ENCODE measurements at regions not wholly inside any gene's neighbourhood (a gene's known extent, or its start where the extent isn't known, plus 50 kb on each side); places are given as distances from the start of the nearest gene placed in this dataset.
A peak's percentile ranks its signal among the peaks of the same experiment; 100 is the strongest.

- DNase-seq: no peak
- Histone ChIP-seq H3K4me2 (ENCODE audit: low read depth, low read length) (no peak overlapping the region), H3K23ac (ENCODE audit: low read depth, low read length) (no peak overlapping the region), H3K18ac (ENCODE audit: low read depth, low read length) (no peak overlapping the region), H3K9me3 (ENCODE audit: control insufficient read depth, insufficient read depth, low read length) (no peaks in the 10 kb centered on the region), H4K20me1 (ENCODE audit: insufficient read depth, low read length) (no peaks in the 10 kb centered on the region), H3K9ac (ENCODE audit: low read depth, low read length) (no peak overlapping the region), H2AK9ac (replicated peaks; ENCODE audit: low read depth, low read length, poor library complexity) (no peak overlapping the region), H3K56ac (ENCODE audit: extremely low read depth, insufficient read depth, low read length) (no peak overlapping the region), H2BK5ac (ENCODE audit: low read depth, low read length, poor library complexity, severe bottlenecking) (no peak overlapping the region), H3K27me3 (ENCODE audit: control insufficient read depth, insufficient read depth, low read length) (no peaks in the 10 kb centered on the region), H2AFZ (replicated peaks; ENCODE audit: low read length, poor library complexity) (peak overlapping the region; percentile 6), H3K36me3 (ENCODE audit: control insufficient read depth, insufficient read depth, low read length) (no peaks in the 10 kb centered on the region), H3K9me1 (ENCODE audit: insufficient read depth, low read length) (peaks cover 7% of the 10 kb centered on the region; the same call in 1 of the 2 replicates), H2AK5ac (ENCODE audit: low read depth, low read length) (peak overlapping the region; percentile 90; the same call in 1 of the 2 replicates), H3K4me3 (ENCODE audit: insufficient read depth, low read depth, low read length) (no peak overlapping the region), H2BK20ac (ENCODE audit: low read depth, low read length) (peak overlapping the region; percentile 39; the same call in 1 of the 2 replicates), H3K4me1 (ENCODE audit: control insufficient read depth, insufficient read depth, low read length) (peaks cover 11% of the 10 kb centered on the region), H4K8ac (ENCODE audit: low read depth in 2 of 2, low read length in 2 of 2) (0 out of 4 replicates have a peak overlapping the region, but pooled peaks of 1 of the 2 experiments have one; percentile 44), H3K79me1 (ENCODE audit: low read depth in 1 of 2, low read length in 2 of 2) (no peaks in the 10 kb centered on the region), H4K91ac (ENCODE audit: insufficient read depth, low read depth, low read length) (peak overlapping the region; percentile 42), H2BK120ac (ENCODE audit: low read depth, low read length) (peak overlapping the region; percentile 9; the same call in 1 of the 2 replicates), H3K4ac (ENCODE audit: low read depth, low read length) (peak overlapping the region; percentile 30), H4K5ac (ENCODE audit: low read depth, low read length) (no peak overlapping the region), H2BK15ac (ENCODE audit: low read depth, low read length) (peak overlapping the region; percentile 49; the same call in 1 of the 3 replicates), H3K14ac (replicated peaks; ENCODE audit: low read depth, low read length) (peak overlapping the region; percentile 35), H3K27ac (ENCODE audit: insufficient read depth, low read length) (no peak overlapping the region)
- WGBS, 2 experiments (ENCODE audit: extremely low coverage in 2 of 2, insufficient read length in 1 of 2): 86% methylated on average over 5 of the region's 6 CpGs; no CpG with 5 or more reads in 1 of the 2 experiments
- POLR2A ChIA-PET (ENCODE audit: unreplicated experiment): no interaction called here
- TF ChIP-seq MAFK (IDR thresholded peaks at IDR 0.05; ENCODE audit: low read depth, low read length) (no peak), BHLHE40 (IDR thresholded peaks at IDR 0.05; ENCODE audit: low read depth, low read length) (no peak), SMC3 (IDR thresholded peaks at IDR 0.05; ENCODE audit: low read depth, low read length) (no peak), NFE2L2 (IDR thresholded peaks at IDR 0.05; ENCODE audit: low read depth, low read length) (no peak), RFX5 (IDR thresholded peaks at IDR 0.05; ENCODE audit: low read depth, low read length) (no peak), POLR2A (IDR thresholded peaks at IDR 0.05; ENCODE audit: low read depth, low read length) (no peak), MAZ (IDR thresholded peaks at IDR 0.05; ENCODE audit: borderline replicate concordance, low read depth, low read length) (no peak), CHD1 (IDR thresholded peaks at IDR 0.05; ENCODE audit: low read depth, low read length) (no peak), CEBPB (IDR thresholded peaks at IDR 0.05; ENCODE audit: low read depth, low read length) (no peak), RAD21 (IDR thresholded peaks at IDR 0.05; ENCODE audit: low read length) (no peak), RCOR1 (IDR thresholded peaks at IDR 0.05; ENCODE audit: insufficient replicate concordance, low read length) (no peak), MXI1 (IDR thresholded peaks at IDR 0.05; ENCODE audit: borderline replicate concordance, low read depth, low read length) (no peak), FOS (IDR thresholded peaks at IDR 0.05; ENCODE audit: low read depth, low read length) (no peak), CTCF (conservative IDR thresholded peaks at IDR 0.05; ENCODE audit: low read depth, low read length) (no peak)
- TF ChIP-seq, protein P1, sequence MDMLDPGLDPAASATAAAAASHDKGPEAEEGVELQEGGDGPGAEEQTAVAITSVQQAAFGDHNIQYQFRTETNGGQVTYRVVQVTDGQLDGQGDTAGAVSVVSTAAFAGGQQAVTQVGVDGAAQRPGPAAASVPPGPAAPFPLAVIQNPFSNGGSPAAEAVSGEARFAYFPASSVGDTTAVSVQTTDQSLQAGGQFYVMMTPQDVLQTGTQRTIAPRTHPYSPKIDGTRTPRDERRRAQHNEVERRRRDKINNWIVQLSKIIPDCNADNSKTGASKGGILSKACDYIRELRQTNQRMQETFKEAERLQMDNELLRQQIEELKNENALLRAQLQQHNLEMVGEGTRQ (IDR thresholded peaks at IDR 0.05; ENCODE audit: low read depth, low read length): no peak
- TF ChIP-seq, protein P2, sequence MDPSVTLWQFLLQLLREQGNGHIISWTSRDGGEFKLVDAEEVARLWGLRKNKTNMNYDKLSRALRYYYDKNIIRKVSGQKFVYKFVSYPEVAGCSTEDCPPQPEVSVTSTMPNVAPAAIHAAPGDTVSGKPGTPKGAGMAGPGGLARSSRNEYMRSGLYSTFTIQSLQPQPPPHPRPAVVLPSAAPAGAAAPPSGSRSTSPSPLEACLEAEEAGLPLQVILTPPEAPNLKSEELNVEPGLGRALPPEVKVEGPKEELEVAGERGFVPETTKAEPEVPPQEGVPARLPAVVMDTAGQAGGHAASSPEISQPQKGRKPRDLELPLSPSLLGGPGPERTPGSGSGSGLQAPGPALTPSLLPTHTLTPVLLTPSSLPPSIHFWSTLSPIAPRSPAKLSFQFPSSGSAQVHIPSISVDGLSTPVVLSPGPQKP (IDR thresholded peaks at IDR 0.05; ENCODE audit: borderline replicate concordance, low read depth, low read length): no peak
- intact Hi-C loops (cut with micrococcal nuclease): no loop called here
- dilution Hi-C loops (cut with HindIII; ENCODE audit: low sequenced_read_pairs, unreplicated experiment): no loop called here
- no peak for ATAC-seq (ENCODE audit: low read depth)
- no TSS peak for BruUV-seq (replicated peaks)
- in situ Hi-C loops (cut with MboI; ENCODE audit: low sequenced_read_pairs): no loop called here
- CTCF ChIA-PET: no interaction called here
Measured at GRCh38 chr1:172882791-172883386, 167.9 kb downstream of the TNFSF18 start.

All from IMR-90 (cell line).